Activated CD8-positive, alpha-beta memory T cell treated with anti-CD3 and anti-CD28 coated beads for 36 hours (primary cell): ENCODE measurements at regions not wholly inside any gene's neighbourhood (a gene's known extent, or its start where the extent isn't known, plus 50 kb on each side); places are given as distances from the start of the nearest gene placed in this dataset.

Source experiments
- CTCF ChIA-PET: fragments of 350-600 bp; sonication (Branson Sonifier 250); formaldehyde crosslinking; loops from one replicate; lab custom pipeline; 2021; ENCODE audit warnings: antibody characterized with exemption; lab: Charles Lee
- POLR2A ChIA-PET: fragments of 350-600 bp; sonication (Branson Sonifier 250); formaldehyde crosslinking; loops from one replicate; lab custom pipeline; 2021; ENCODE audit warnings: antibody characterized with exemption; lab: Charles Lee

DNA sequence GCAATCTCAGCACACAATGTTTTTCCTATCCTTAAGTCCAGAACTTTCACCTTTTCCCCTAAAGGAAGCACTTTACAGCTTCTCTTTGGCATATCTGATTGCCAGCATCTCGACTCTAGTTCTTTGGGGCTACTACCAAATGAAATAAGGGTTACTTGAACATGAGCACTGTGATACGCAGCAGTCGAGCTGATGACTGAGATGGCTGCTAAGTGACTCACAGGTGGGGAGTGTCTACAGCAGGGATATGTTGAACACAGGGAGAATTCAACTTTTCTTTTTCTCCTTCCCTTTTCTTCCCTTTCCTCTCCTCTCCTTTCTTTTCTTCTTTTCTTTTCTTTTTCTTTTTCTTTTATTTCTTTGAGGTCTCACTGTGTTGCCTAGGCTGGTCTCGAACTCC is 334.8 kb downstream of the MAF start:
- ChIA-PET POLR2A (no interaction called here), CTCF (interaction anchor here (1.1 to 1.2 kb wide), 2 partner anchors 13 to 50 kb away, joined by 3 to 4 read pairs; no protein-coding TSS in a partner anchor)

DNA sequence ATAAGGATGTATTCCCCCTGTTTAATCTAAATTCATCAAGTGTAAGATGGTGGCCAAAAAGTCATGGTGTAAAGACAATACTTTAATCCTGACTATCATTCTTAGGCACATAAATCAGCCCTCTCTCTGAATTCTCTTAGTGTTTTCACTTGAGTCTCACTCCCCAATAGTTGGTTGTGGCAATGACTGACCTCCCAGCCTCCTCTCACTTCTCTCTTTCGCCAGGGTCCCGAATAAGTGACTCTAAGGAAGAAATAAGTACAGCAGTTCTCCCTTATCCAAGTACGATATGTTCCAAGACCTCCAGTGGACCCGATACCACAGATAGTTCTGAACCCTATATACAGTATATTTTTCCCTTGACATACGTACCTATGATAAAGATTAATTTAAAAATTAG is 335.3 kb downstream of the MAF start:
- POLR2A ChIA-PET = interaction anchor here (0.7 kb wide), 1 partner anchor 175 kb away, joined by 3 read pairs; no protein-coding TSS in a partner anchor

DNA sequence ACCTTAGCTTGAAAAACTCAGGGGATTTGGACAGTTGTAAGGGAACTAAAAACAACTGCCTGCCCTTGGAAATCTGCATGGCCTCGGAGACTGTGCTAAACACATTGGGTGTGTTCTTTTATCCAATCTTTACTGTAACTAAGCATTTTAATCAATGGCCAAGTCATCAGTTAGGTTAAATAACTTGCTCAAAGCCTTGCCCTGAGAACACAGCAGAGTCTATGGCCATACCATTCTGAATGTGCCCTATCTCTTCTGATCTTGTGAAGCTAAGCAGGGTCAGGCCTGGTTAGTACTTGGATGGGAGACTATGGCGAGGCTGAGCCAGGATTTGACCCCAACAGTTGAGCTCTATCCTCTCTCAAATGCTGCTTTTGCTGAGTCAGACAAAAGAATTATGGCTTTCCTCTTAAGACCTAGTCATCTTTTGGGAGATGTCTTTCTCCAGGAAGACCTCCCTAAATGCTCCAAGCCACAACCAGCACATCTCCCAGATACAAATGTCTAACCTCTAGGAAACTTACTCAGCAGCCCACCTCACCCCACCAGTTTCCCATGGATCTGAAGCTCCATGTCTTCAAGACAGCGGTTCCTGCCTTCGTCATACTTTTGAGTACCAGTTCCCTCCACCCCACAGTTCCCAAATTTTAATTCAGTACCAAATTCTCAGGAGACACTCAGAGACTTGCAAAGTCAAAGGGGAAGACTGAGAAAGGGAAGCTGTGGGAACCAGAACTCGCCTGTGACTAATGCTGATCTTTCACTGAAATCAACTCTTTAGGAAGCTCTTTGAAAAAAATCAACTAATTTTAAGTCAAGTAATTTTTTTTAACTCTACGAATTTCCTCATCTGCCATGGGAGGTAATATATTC is 336.1 kb downstream of the MAF start:
- POLR2A ChIA-PET = interaction anchor here (0.7 to 0.8 kb wide), 2 partner anchors 19 to 174 kb away, joined by 3 to 4 read pairs; no protein-coding TSS in a partner anchor
- CTCF ChIA-PET = interaction anchor here (1.1 kb wide), 1 partner anchor 14 kb away, joined by 3 read pairs; no protein-coding TSS in a partner anchor

More for the DNA sequence above, 335.3 kb downstream of the MAF start:
- CTCF ChIA-PET = interaction anchor here (1.1 to 1.2 kb wide), 2 partner anchors 13 to 51 kb away, joined by 3 to 4 read pairs; no protein-coding TSS in a partner anchor

DNA sequence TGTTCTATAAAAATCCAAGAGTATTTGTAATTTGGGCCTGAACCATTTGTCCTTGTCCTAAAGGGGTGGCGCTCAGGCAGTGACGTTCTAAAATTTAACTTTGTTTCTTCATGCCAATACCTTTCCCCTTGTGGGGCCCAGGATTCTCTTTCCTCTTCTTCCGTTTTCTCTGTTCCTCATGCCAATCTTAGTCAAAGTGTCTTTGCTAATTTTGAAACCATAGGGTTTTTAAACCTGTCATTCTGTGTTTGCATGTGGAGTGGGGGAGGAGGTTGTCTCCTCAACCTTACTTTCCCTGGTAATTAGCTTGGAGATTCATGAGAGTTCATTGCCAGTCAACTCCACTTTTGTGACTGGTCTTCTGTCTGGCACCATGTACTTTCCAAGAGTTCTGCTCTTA is 337.1 kb downstream of the MAF start:
- ChIA-PET POLR2A (interaction anchor here (0.8 kb wide), 1 partner anchor 20 kb away, joined by 4 read pairs; no protein-coding TSS in a partner anchor), CTCF (interaction anchor here (0.5 kb wide), 1 partner anchor 456 kb away, joined by 3 read pairs; no protein-coding TSS in a partner anchor)
